Stomach (tissue), 8 donors: ENCODE measurements at regions not wholly inside any gene's neighbourhood (a gene's known extent, or its start where the extent isn't known, plus 50 kb on each side); places are given as distances from the start of the nearest gene placed in this dataset.

Source experiments
- DNase-seq, 2 donors: peaks; one replicate each; pipeline versions ENCODE4 v3.0.0 to v3.0.0-alpha.2; 2013 to 2019
- H3K27ac ChIP-seq, 5 donors: fragments of 200-600 bp in 4 of 5; sonication (generic) in 4 of 5; one replicate each; pipeline ENCODE4 v1.5.1; 2013 to 2019; ENCODE audit warnings: mild to moderate bottlenecking in 1 of 5, moderate library complexity in 1 of 5
- H3K27me3 ChIP-seq, 3 donors: fragments of 200-600 bp; sonication (generic); one replicate each; pipeline ENCODE4 v1.5.1; 2017 to 2019; ENCODE audit warnings: mixed run types in 1 of 3
- H3K36me3 ChIP-seq, 4 donors: fragments of 200-600 bp; sonication (generic); 1 replicate in 3 of 4; 2 replicates in 1 of 4; pipeline ENCODE4 v1.5.1; 2016 to 2019
- H3K4me1 ChIP-seq, 4 donors: fragments of 200-600 bp; sonication (generic); one replicate each; pipeline ENCODE4 v1.5.1; 2016 to 2019
- H3K4me3 ChIP-seq, 4 donors: fragments of 200-600 bp; sonication (generic) in 3 of 4; one replicate each; pipeline ENCODE4 v1.5.1; 2016 to 2019; ENCODE audit warnings: mild to moderate bottlenecking in 1 of 4
- H3K9me3 ChIP-seq, 4 donors: fragments of 200-600 bp; sonication (generic); one replicate each; pipeline ENCODE4 v1.5.1; 2016 to 2019
- CTCF ChIP-seq, 7 experiments: fragments of 450-650 bp in 4 of 7; fragments of 200-600 bp in 3 of 7; sonication (generic) in 3 of 7; IDR thresholded peaks; one replicate each; pipeline ENCODE4 v1.5.1; 2016 to 2019; ENCODE audit warnings: antibody characterized with exemption in 7 of 7, control low read depth in 2 of 7, mild to moderate bottlenecking in 1 of 7
- EP300 ChIP-seq: sonication (generic); formaldehyde crosslinking; IDR thresholded peaks from one replicate; pipeline ENCODE4 v1.6.1; 2017; ENCODE audit warnings: antibody characterized with exemption
- POLR2A ChIP-seq, 4 donors: fragments of 450-650 bp; IDR thresholded peaks; one replicate each; pipeline ENCODE4 v1.6.1; 2016; ENCODE audit warnings: antibody characterized with exemption in 4 of 4, control low read depth in 2 of 4, mild to moderate bottlenecking in 1 of 4, moderate library complexity in 1 of 4
- POLR2AphosphoS5 ChIP-seq, 3 donors: sonication (generic); formaldehyde crosslinking; IDR thresholded peaks; one replicate each; pipeline ENCODE4 v1.6.1; 2016; ENCODE audit warnings: antibody characterized with exemption in 3 of 3
- WGBS, 5 donors: extraction: QIAGEN DNeasy Blood & Tissue Kit in 3 of 5; methylation state at CpG; one replicate each; pipeline versions ENCODE4 v1.1.5 to v1.1.7; 2013 to 2018; 5-methylcytosine and 5-hydroxymethylcytosine counted together
- intact Hi-C: fragments of 100-400 bp; cut with DNase I; formaldehyde crosslinking; loops from one replicate; pipeline ENCODE4 v1.15.1; 2023; ENCODE audit warnings: low total_unique reads
- donor health status: healthy with polysubstance abuse.
- donor health status: Bipolar disorder and iron deficiency.
- donor health status: healthy.

GRCh38 chr19:30095171-30095570 is 153.1 kb downstream of the URI1 start:
- 50 to 100% (median 87%) methylated on average over 1 to 3 of the region's 3 CpGs for WGBS, 5 donors
- Histone ChIP-seq H3K9me3 (no peaks in the 10 kb centered on the region), H3K27ac (no peak overlapping the region), H3K4me3 (no peak overlapping the region), H3K36me3 (no peaks in the 10 kb centered on the region), H3K27me3 (peaks cover 0 to 9% (median 0%) of the 10 kb centered on the region in 3 donors), H3K4me1 (no peaks in the 10 kb centered on the region)
- intact Hi-C loops, result no loop called here
- TF ChIP-seq CTCF (IDR thresholded peaks at IDR 0.05) (no peak), POLR2AphosphoS5 (IDR thresholded peaks at IDR 0.05) (no peak), POLR2A (IDR thresholded peaks at IDR 0.05) (no peak), EP300 (no peak)
- DNase-seq, result no peak

- Histone ChIP-seq H3K27ac (no peak overlapping the region), H3K27me3 (no peaks in the 10 kb centered on the region), H3K4me3 (no peak overlapping the region), H3K4me1 (no peaks in the 10 kb centered on the region), H3K9me3 (no peaks in the 10 kb centered on the region), H3K36me3 (no peaks in the 10 kb centered on the region)
- intact Hi-C loops, result no loop called here
- 80 to 85% (median 84%) methylated on average over 14 to 19 of the region's 19 CpGs for WGBS, 5 donors
- TF ChIP-seq CTCF (IDR thresholded peaks at IDR 0.05) (no peak), POLR2A (IDR thresholded peaks at IDR 0.05) (no peak), POLR2AphosphoS5 (IDR thresholded peaks at IDR 0.05) (no peak), EP300 (no peak)
- DNase-seq, result no peak
Observed at GRCh38 chr19:30096596-30097370, 154.7 kb downstream of the URI1 start.

GRCh38 chr19:30097746-30098280 is 155.8 kb downstream of the URI1 start:
- TF ChIP-seq POLR2AphosphoS5 (IDR thresholded peaks at IDR 0.05), result no peak
- TF ChIP-seq CTCF (IDR thresholded peaks at IDR 0.05), result no peak
- no peak for TF ChIP-seq EP300
- Histone ChIP-seq H3K4me1 (no peaks in the 10 kb centered on the region), H3K36me3 (no peaks in the 10 kb centered on the region), H3K4me3 (no peak overlapping the region), H3K27ac (no peak overlapping the region), H3K9me3 (no peaks in the 10 kb centered on the region), H3K27me3 (no peaks in the 10 kb centered on the region)
- no peak for DNase-seq
- WGBS, 5 donors, result 80 to 92% (median 86%) methylated on average over 8 to 9 of the region's 9 CpGs
- intact Hi-C loops, result no loop called here

GRCh38 chr19:30102239-30102638 is 160.2 kb downstream of the URI1 start:
- Histone ChIP-seq H3K27ac (no peak overlapping the region), H3K36me3 (no peaks in the 10 kb centered on the region), H3K4me3 (no peak overlapping the region), H3K9me3 (no peaks in the 10 kb centered on the region), H3K27me3 (peaks cover 0 to 30% (median 4%) of the 10 kb centered on the region in 3 donors), H3K4me1 (no peaks in the 10 kb centered on the region)
- intact Hi-C loops, result no loop called here
- DNase-seq, result no peak
- 85 to 95% (median 92%) methylated on average over 6 of the region's 6 CpGs for WGBS, 5 donors
- TF ChIP-seq CTCF (IDR thresholded peaks at IDR 0.05), result no peak
- TF ChIP-seq POLR2A (IDR thresholded peaks at IDR 0.05), result no peak
- TF ChIP-seq EP300, result no peak
- no peak for TF ChIP-seq POLR2AphosphoS5 (IDR thresholded peaks at IDR 0.05)
